Adrenal gland (tissue), 5 donors: ENCODE measurements at regions not wholly inside any gene's neighbourhood (a gene's known extent, or its start where the extent isn't known, plus 50 kb on each side); places are given as distances from the start of the nearest gene placed in this dataset.

Experiments used
- CTCF ChIP-seq, 6 experiments: fragments of 450-650 bp in 4 of 6; fragments of 200-600 bp in 2 of 6; sonication (generic) in 1 of 6; IDR thresholded peaks; 1 replicate in 5 of 6; 2 replicates in 1 of 6; pipeline versions ENCODE4 v1.5.1 to v1.8.0; 2016 to 2021; ENCODE audit warnings: antibody characterized with exemption in 6 of 6, mild to moderate bottlenecking in 2 of 6, moderate library complexity in 1 of 6
- POLR2A ChIP-seq, 2 donors: fragments of 450-650 bp; IDR thresholded peaks; one replicate each; pipeline ENCODE4 v1.6.1; 2017; ENCODE audit warnings: antibody characterized with exemption in 2 of 2, mild to moderate bottlenecking in 2 of 2, moderate library complexity in 1 of 2
- donor health status: DM: no; HTN: no; CAD: no.

- no peak for TF ChIP-seq CTCF (IDR thresholded peaks at IDR 0.05)
- TF ChIP-seq POLR2A (IDR thresholded peaks at IDR 0.05), result no peak
These were observed 101.5 kb upstream of the PCED1B start for GRCh38 chr12:46977871-46978375.
